ENCODE measurements at regions not wholly inside any gene's neighbourhood (a gene's known extent, or its start where the extent isn't known, plus 50 kb on each side); places are given as distances from the start of the nearest gene placed in this dataset.
"Not testable (repeated sequence)": the region's sequence is repeated elsewhere in the genome, so short reads cannot be mapped to it uniquely, and the experiment has no call there.

GRCh38 chr2:210888035-210888434, 331.6 kb downstream of the CPS1 start:
- intact Hi-C loops (cut with micrococcal nuclease), result no loop called here
- H3K27ac Mint-ChIP-seq, result no peak overlapping the region
- DNase-seq, result no peak
- H3K27me3 Mint-ChIP-seq, result no peaks in the 10 kb centered on the region
- no peaks in the 10 kb centered on the region for H3K36me3 Mint-ChIP-seq (ENCODE audit: low read depth)
- no peak overlapping the region for H3K4me3 Mint-ChIP-seq
- no peaks in the 10 kb centered on the region for H3K9me3 Mint-ChIP-seq
- H3K4me1 Mint-ChIP-seq, result no peaks in the 10 kb centered on the region

- no peak overlapping the region for H3K27ac Mint-ChIP-seq
- no peaks in the 10 kb centered on the region for H3K36me3 Mint-ChIP-seq (ENCODE audit: low read depth)
- peaks cover 4% of the 10 kb centered on the region for H3K9me3 Mint-ChIP-seq
- H3K4me3 Mint-ChIP-seq, result no peak overlapping the region
- no peak for DNase-seq
- H3K4me1 Mint-ChIP-seq, result no peaks in the 10 kb centered on the region
- intact Hi-C loops (cut with micrococcal nuclease), result no loop called here
- no peaks in the 10 kb centered on the region for H3K27me3 Mint-ChIP-seq
Measured at GRCh38 chr2:210895132-210895531, 338.7 kb downstream of the CPS1 start.

GRCh38 chr2:210899131-210899530, 342.7 kb downstream of the CPS1 start:
- DNase-seq, result no peak
- Mint-ChIP-seq H3K4me3 (no peak overlapping the region), H3K4me1 (no peaks in the 10 kb centered on the region), H3K27me3 (no peaks in the 10 kb centered on the region), H3K27ac (no peak overlapping the region), H3K9me3 (no peaks in the 10 kb centered on the region), H3K36me3 (ENCODE audit: low read depth) (no peaks in the 10 kb centered on the region)
- intact Hi-C loops (cut with micrococcal nuclease), result no loop called here

- Mint-ChIP-seq H3K27me3 (no peaks in the 10 kb centered on the region), H3K27ac (no peak overlapping the region), H3K36me3 (ENCODE audit: low read depth) (no peaks in the 10 kb centered on the region), H3K4me3 (no peak overlapping the region), H3K9me3 (no peaks in the 10 kb centered on the region), H3K4me1 (no peaks in the 10 kb centered on the region)
- DNase-seq, result no peak
- intact Hi-C loops (cut with micrococcal nuclease), result no loop called here
Measured at GRCh38 chr2:210901326-210901725, 344.9 kb downstream of the CPS1 start.

GRCh38 chr2:210912779-210913178, 356.4 kb downstream of the CPS1 start:
- H3K27me3 Mint-ChIP-seq, result no peaks in the 10 kb centered on the region
- no peaks in the 10 kb centered on the region for H3K9me3 Mint-ChIP-seq
- no peak for DNase-seq
- H3K4me3 Mint-ChIP-seq, result no peak overlapping the region
- no peak overlapping the region for H3K27ac Mint-ChIP-seq
- H3K4me1 Mint-ChIP-seq, result no peaks in the 10 kb centered on the region
- no peaks in the 10 kb centered on the region for H3K36me3 Mint-ChIP-seq (ENCODE audit: low read depth)
- intact Hi-C loops (cut with micrococcal nuclease), result no loop called here

GRCh38 chr2:210913461-210913860, 357.1 kb downstream of the CPS1 start:
- DNase-seq, result no peak
- intact Hi-C loops (cut with micrococcal nuclease), result no loop called here
- H3K27me3 Mint-ChIP-seq, result no peaks in the 10 kb centered on the region
- no peaks in the 10 kb centered on the region for H3K36me3 Mint-ChIP-seq (ENCODE audit: low read depth)
- H3K4me3 Mint-ChIP-seq, result no peak overlapping the region
- no peak overlapping the region for H3K27ac Mint-ChIP-seq
- no peaks in the 10 kb centered on the region for H3K9me3 Mint-ChIP-seq
- no peaks in the 10 kb centered on the region for H3K4me1 Mint-ChIP-seq

- H3K36me3 Mint-ChIP-seq (ENCODE audit: low read depth), result no peaks in the 10 kb centered on the region
- no peak overlapping the region for H3K4me3 Mint-ChIP-seq
- no peaks in the 10 kb centered on the region for H3K4me1 Mint-ChIP-seq
- no peak overlapping the region for H3K27ac Mint-ChIP-seq
- intact Hi-C loops (cut with micrococcal nuclease), result no loop called here
- no peak for DNase-seq
- H3K27me3 Mint-ChIP-seq, result no peaks in the 10 kb centered on the region
- H3K9me3 Mint-ChIP-seq, result no peaks in the 10 kb centered on the region
Measured at GRCh38 chr2:210915912-210916311, 359.5 kb downstream of the CPS1 start.

- no peak for DNase-seq
- Mint-ChIP-seq H3K4me3 (no peak overlapping the region), H3K27me3 (no peaks in the 10 kb centered on the region), H3K9me3 (no peaks in the 10 kb centered on the region), H3K4me1 (no peaks in the 10 kb centered on the region), H3K27ac (no peak overlapping the region), H3K36me3 (ENCODE audit: low read depth) (no peaks in the 10 kb centered on the region)
- intact Hi-C loops (cut with micrococcal nuclease), result no loop called here
Measured at GRCh38 chr2:210917465-210917864, 361.1 kb downstream of the CPS1 start.

GRCh38 chr2:210919128-210919527, 362.7 kb downstream of the CPS1 start:
- H3K4me3 Mint-ChIP-seq, result no peak overlapping the region
- intact Hi-C loops (cut with micrococcal nuclease), result no loop called here
- H3K4me1 Mint-ChIP-seq, result no peaks in the 10 kb centered on the region
- no peaks in the 10 kb centered on the region for H3K9me3 Mint-ChIP-seq
- H3K36me3 Mint-ChIP-seq (ENCODE audit: low read depth), result no peaks in the 10 kb centered on the region
- no peaks in the 10 kb centered on the region for H3K27me3 Mint-ChIP-seq
- no peak for DNase-seq
- no peak overlapping the region for H3K27ac Mint-ChIP-seq

GRCh38 chr2:210922419-210922818, 366.0 kb downstream of the CPS1 start:
- intact Hi-C loops (cut with micrococcal nuclease), result no loop called here
- no peak for DNase-seq
- Mint-ChIP-seq H3K9me3 (no peaks in the 10 kb centered on the region), H3K4me3 (no peak overlapping the region), H3K27ac (no peak overlapping the region), H3K4me1 (no peaks in the 10 kb centered on the region), H3K27me3 (no peaks in the 10 kb centered on the region), H3K36me3 (ENCODE audit: low read depth) (no peaks in the 10 kb centered on the region)

GRCh38 chr2:210928714-210929113, 372.3 kb downstream of the CPS1 start:
- no peaks in the 10 kb centered on the region for H3K9me3 Mint-ChIP-seq
- intact Hi-C loops (cut with micrococcal nuclease), result no loop called here
- no peak overlapping the region for H3K4me3 Mint-ChIP-seq

GRCh38 chr2:210938228-210938627, 381.8 kb downstream of the CPS1 start:
- Mint-ChIP-seq H3K27me3 (no peaks in the 10 kb centered on the region), H3K36me3 (ENCODE audit: low read depth) (no peaks in the 10 kb centered on the region), H3K27ac (no peak overlapping the region), H3K9me3 (no peaks in the 10 kb centered on the region), H3K4me3 (no peak overlapping the region), H3K4me1 (no peaks in the 10 kb centered on the region)
- no peak for DNase-seq
- intact Hi-C loops (cut with micrococcal nuclease), result no loop called here

More at GRCh38 chr2:210928714-210929113, 372.3 kb downstream of the CPS1 start:
- H3K4me1 Mint-ChIP-seq, result no peaks in the 10 kb centered on the region
- no peaks in the 10 kb centered on the region for H3K27me3 Mint-ChIP-seq
- H3K27ac Mint-ChIP-seq, result no peak overlapping the region
- no peaks in the 10 kb centered on the region for H3K36me3 Mint-ChIP-seq (ENCODE audit: low read depth)
- DNase-seq, result no peak

- no peaks in the 10 kb centered on the region for H3K27me3 Mint-ChIP-seq
- no peaks in the 10 kb centered on the region for H3K4me1 Mint-ChIP-seq
- H3K4me3 Mint-ChIP-seq, result no peak overlapping the region
- H3K9me3 Mint-ChIP-seq, result no peaks in the 10 kb centered on the region
- H3K36me3 Mint-ChIP-seq (ENCODE audit: low read depth), result no peaks in the 10 kb centered on the region
- no peak overlapping the region for H3K27ac Mint-ChIP-seq
- DNase-seq, result no peak
- intact Hi-C loops (cut with micrococcal nuclease), result no loop called here
Measured at GRCh38 chr2:210946395-210946794, 390.0 kb downstream of the CPS1 start.

- H3K9me3 Mint-ChIP-seq; H3K27me3 Mint-ChIP-seq; intact Hi-C loops (cut with micrococcal nuclease); H3K4me3 Mint-ChIP-seq; H3K36me3 Mint-ChIP-seq (ENCODE audit: low read depth); DNase-seq; H3K4me1 Mint-ChIP-seq; H3K27ac Mint-ChIP-seq: not testable (repeated sequence)
Measured at GRCh38 chr2:210950434-210951060, 394.1 kb downstream of the CPS1 start.

- DNase-seq, result no peak
- intact Hi-C loops (cut with micrococcal nuclease), result no loop called here
- Mint-ChIP-seq H3K27ac (no peak overlapping the region), H3K9me3 (no peaks in the 10 kb centered on the region), H3K4me3 (no peak overlapping the region), H3K4me1 (no peaks in the 10 kb centered on the region), H3K27me3 (no peaks in the 10 kb centered on the region), H3K36me3 (ENCODE audit: low read depth) (no peaks in the 10 kb centered on the region)
Measured at GRCh38 chr2:210954386-210954907, 398.0 kb downstream of the CPS1 start.
